HCT116 (cell line): ENCODE measurements at regions not wholly inside any gene's neighbourhood (a gene's known extent, or its start where the extent isn't known, plus 50 kb on each side); places are given as distances from the start of the nearest gene placed in this dataset.

Source experiments
- ATAC-seq: fragments of 200-7000 bp; cut with Tn5 transposase; 2 replicates; pipeline ENCODE4 v1.9.1; 2020; ENCODE audit warnings: mild to moderate bottlenecking, moderate library complexity
- BruUV-seq: library from RNA; stranded (reverse); fragments of 400-500 nt; replicated peaks from 2 replicates; lab custom pipeline; 2021; lab: Mats Ljungman, UMichigan
- CTCF ChIA-PET: fragments of 300-600 bp; sonication (Branson Sonifier 250); formaldehyde crosslinking; loops from one replicate; lab custom pipeline; 2021; ENCODE audit warnings: antibody characterized with exemption; lab: Charles Lee
- POLR2A ChIA-PET: fragments of 300-600, 350-600 bp; sonication (Branson Sonifier 250); formaldehyde crosslinking; loops from one replicate; lab custom pipeline; 2021; ENCODE audit warnings: antibody characterized with exemption; lab: Charles Lee
- RAD21 ChIA-PET, 2 experiments: fragments of 300-600 bp; sonication (Branson Sonifier 250); formaldehyde crosslinking; loops; one replicate each; lab custom pipeline; 2023; ENCODE audit warnings: low total read pairs in 2 of 2; ENCODE audit not compliant: uncharacterized antibody in 2 of 2, unreplicated experiment in 2 of 2, low non-redundant PET in 1 of 2; lab: Charles Lee
- DNase-seq: peaks from one replicate; pipeline ENCODE4 v3.0.0-alpha.2; 2010; ENCODE audit warnings: low read depth, low spot score
- H2AFZ ChIP-seq: fragments of 200-600 bp; shearing (Covaris generic), sonication (generic); 2 replicates; pipeline ENCODE4 v1.6.1; 2017; ENCODE audit warnings: low read depth, mixed run types, mixed read lengths, antibody characterized with exemption, low read length; ENCODE audit not compliant: poor library complexity, severe bottlenecking
- H3K27ac ChIP-seq: 2 replicates; pipeline ENCODE4 v1.5.1; 2012; ENCODE audit warnings: low read depth, low read length
- H3K27me3 ChIP-seq: fragments of 200-600 bp; sonication (generic); 2 replicates; pipeline ENCODE4 v1.6.1; 2016; ENCODE audit warnings: mixed run types, low read length, mixed read lengths; ENCODE audit not compliant: insufficient read depth
- H3K36me3 ChIP-seq, 2 experiments: fragments of 200-500 bp in 1 of 2; fragments of 200-600 bp in 1 of 2; sonication (Bioruptor generic) in 1 of 2; sonication (generic) in 1 of 2; 2 replicates each; pipeline versions ENCODE4 v1.5.1 to v1.6.1; 2014 to 2016; ENCODE audit warnings: low read length in 2 of 2, inconsistent platforms in 1 of 2, mixed read lengths in 1 of 2, mixed run types in 1 of 2; ENCODE audit not compliant: insufficient read depth in 2 of 2, control insufficient read depth in 1 of 2
- H3K4me1 ChIP-seq, 2 experiments: fragments of 200-600 bp in 1 of 2; sonication (generic) in 1 of 2; 2 replicates each; pipeline versions ENCODE4 v1.5.1 to v1.6.1; 2012 to 2017; ENCODE audit warnings: low read length in 2 of 2, inconsistent platforms in 1 of 2, mild to moderate bottlenecking in 1 of 2, mixed read lengths in 1 of 2, mixed run types in 1 of 2, moderate library complexity in 1 of 2; ENCODE audit not compliant: insufficient read depth in 2 of 2, control insufficient read depth in 1 of 2
- H3K4me2 ChIP-seq: fragments of 200-600 bp; sonication (generic); 2 replicates; pipeline ENCODE4 v1.6.1; 2017; ENCODE audit warnings: mixed run types, low read length, mixed read lengths
- H3K4me3 ChIP-seq, 2 experiments: fragments of 200-600 bp in 1 of 2; sonication (generic) in 1 of 2; replicated peaks in 1 of 2; 2 replicates each; pipeline ENCODE4 v1.5.1; 2011 to 2016; ENCODE audit warnings: low read length in 2 of 2, control low read depth in 1 of 2, low read depth in 1 of 2, mild to moderate bottlenecking in 1 of 2, mixed read lengths in 1 of 2, mixed run types in 1 of 2
- H3K79me2 ChIP-seq: fragments of 200-600 bp; sonication (generic); 2 replicates; pipeline ENCODE4 v1.6.1; 2017; ENCODE audit warnings: mild to moderate bottlenecking, mixed run types, low read length, moderate library complexity, mixed read lengths; ENCODE audit not compliant: insufficient read depth
- H3K9ac ChIP-seq: fragments of 200-600 bp; sonication (generic); 2 replicates; pipeline ENCODE4 v1.6.1; 2016; ENCODE audit warnings: low read length, mixed read lengths
- H3K9me2 ChIP-seq: fragments of 200-600 bp; sonication (generic), shearing (Covaris generic); 2 replicates; pipeline ENCODE4 v1.6.1; 2017; ENCODE audit warnings: mixed run types, mild to moderate bottlenecking, moderate library complexity; ENCODE audit not compliant: insufficient read depth
- H3K9me3 ChIP-seq, 2 experiments: fragments of 200-500 bp in 1 of 2; fragments of 200-600 bp in 1 of 2; sonication (Bioruptor generic) in 1 of 2; sonication (generic) in 1 of 2; 2 replicates each; pipeline ENCODE4 v1.6.1; 2014 to 2017; ENCODE audit warnings: low read length in 2 of 2, mixed read lengths in 2 of 2, inconsistent platforms in 1 of 2, low read depth in 1 of 2, mild to moderate bottlenecking in 1 of 2, mixed run types in 1 of 2, moderate library complexity in 1 of 2; ENCODE audit not compliant: control insufficient read depth in 1 of 2, insufficient read depth in 1 of 2
- H4K20me1 ChIP-seq: fragments of 200-600 bp; sonication (generic), shearing (Covaris generic); 2 replicates; pipeline ENCODE4 v1.6.1; 2017; ENCODE audit warnings: mixed run types, mild to moderate bottlenecking, moderate library complexity; ENCODE audit not compliant: insufficient read depth
- CBX3 ChIP-seq: IDR thresholded peaks from 2 replicates; pipeline ENCODE4 v1.6.1; 2012; ENCODE audit warnings: low read depth
- CTCF ChIP-seq, 3 experiments: fragments of 200-600 bp in 1 of 3; sonication (generic) in 1 of 3; IDR thresholded peaks in 2 of 3; conservative IDR thresholded peaks in 1 of 3; 2 replicates each; pipeline ENCODE4 v1.5.1; 2012 to 2017; ENCODE audit warnings: low read depth in 2 of 3, low read length in 2 of 3, antibody characterized with exemption in 1 of 3, borderline replicate concordance in 1 of 3, control low read depth in 1 of 3, mild to moderate bottlenecking in 1 of 3, mixed read lengths in 1 of 3, mixed run types in 1 of 3, moderate library complexity in 1 of 3; ENCODE audit not compliant: insufficient read depth in 1 of 3
- EGR1 ChIP-seq: IDR thresholded peaks from 2 replicates; pipeline ENCODE4 v1.6.1; 2012; ENCODE audit warnings: low read depth
- ELF1 ChIP-seq: IDR thresholded peaks from 2 replicates; pipeline ENCODE4 v1.6.1; 2012; ENCODE audit warnings: low read depth, borderline replicate concordance
- EZH2 ChIP-seq: fragments of 200-600 bp; sonication (generic); IDR thresholded peaks from 2 replicates; pipeline ENCODE4 v1.6.1; 2017; ENCODE audit warnings: antibody characterized with exemption, mixed run types
- FOSL1 ChIP-seq: IDR thresholded peaks from 2 replicates; pipeline ENCODE4 v1.6.1; 2012; ENCODE audit warnings: low read depth
- JUND ChIP-seq: IDR thresholded peaks from 2 replicates; pipeline ENCODE4 v1.6.1; 2012
- POLR2A ChIP-seq: IDR thresholded peaks from 2 replicates; pipeline ENCODE4 v1.7.0; 2011; ENCODE audit warnings: borderline replicate concordance; ENCODE audit not compliant: insufficient read depth, insufficient read length; ENCODE audit errors: extremely low read depth
- SP1 ChIP-seq: IDR thresholded peaks from 2 replicates; pipeline ENCODE4 v1.6.1; 2012; ENCODE audit warnings: low read depth
- YY1 ChIP-seq: IDR thresholded peaks from 2 replicates; pipeline ENCODE4 v1.6.1; 2011; ENCODE audit warnings: low read length, low read depth, moderate library complexity, mild to moderate bottlenecking; ENCODE audit not compliant: insufficient replicate concordance; ENCODE audit errors: extremely low read depth
- intact Hi-C: fragments of 100-400 bp; cut with micrococcal nuclease; formaldehyde crosslinking; loops from 2 replicates; pipeline ENCODE4 v1.10.0; 2022
- TF ChIP-seq, protein P1 (sequence below): IDR thresholded peaks from 2 replicates; pipeline ENCODE4 v1.6.1; 2012
- TF ChIP-seq, protein P2 (sequence below): IDR thresholded peaks from 2 replicates; pipeline ENCODE4 v1.6.1; 2012
- TF ChIP-seq, protein P3 (sequence below): IDR thresholded peaks from 2 replicates; pipeline ENCODE4 v1.6.1; 2011; ENCODE audit warnings: mild to moderate bottlenecking, low read length, moderate library complexity; ENCODE audit not compliant: insufficient replicate concordance; ENCODE audit errors: extremely low read depth

DNA sequence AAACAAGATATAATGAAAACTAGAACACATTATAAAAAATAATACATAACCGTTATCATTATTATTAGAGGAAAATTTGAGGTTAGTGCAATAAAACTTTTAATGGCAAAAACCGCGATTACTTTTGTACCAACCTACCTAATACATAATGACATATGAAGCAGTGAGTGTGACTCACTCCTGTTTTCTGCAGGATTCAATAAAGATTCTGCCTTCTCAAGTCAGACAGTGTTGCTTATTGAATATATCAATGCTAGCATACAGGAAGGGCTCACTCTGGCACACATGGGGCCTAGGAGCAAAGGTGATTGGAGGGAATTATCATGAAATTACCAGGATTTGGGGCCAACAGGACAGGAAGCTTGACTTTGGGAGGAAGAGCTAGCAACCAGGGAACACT lies 230.8 kb upstream of the CEP162 start:
- RAD21 ChIA-PET, result no interaction called here
- CTCF ChIA-PET, result no interaction called here
- no peaks in the 10 kb centered on the region for H4K20me1 ChIP-seq
- no peak overlapping the region for H3K27ac ChIP-seq
- no peak overlapping the region for H3K9ac ChIP-seq
- no peak overlapping the region for H3K4me3 ChIP-seq
- POLR2A ChIA-PET, result interaction anchor here (1.3 kb wide), 1 partner anchor 42 kb away, joined by 3 read pairs; no protein-coding TSS in a partner anchor
- BruUV-seq, result no TSS peak
- no peaks in the 10 kb centered on the region for H3K4me1 ChIP-seq
- no peak overlapping the region for H3K4me2 ChIP-seq
- no peaks in the 10 kb centered on the region for H3K36me3 ChIP-seq
- peaks cover 11% of the 10 kb centered on the region; the same call in 1 of the 2 replicates for H3K27me3 ChIP-seq
- no peaks in the 10 kb centered on the region for H3K9me3 ChIP-seq
- H3K79me2 ChIP-seq, result no peaks in the 10 kb centered on the region
- TF ChIP-seq CBX3, result no peak
- TF ChIP-seq, protein P1, sequence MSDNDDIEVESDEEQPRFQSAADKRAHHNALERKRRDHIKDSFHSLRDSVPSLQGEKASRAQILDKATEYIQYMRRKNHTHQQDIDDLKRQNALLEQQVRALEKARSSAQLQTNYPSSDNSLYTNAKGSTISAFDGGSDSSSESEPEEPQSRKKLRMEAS, result no peak
- TF ChIP-seq EGR1, result no peak
- TF ChIP-seq, protein P2, sequence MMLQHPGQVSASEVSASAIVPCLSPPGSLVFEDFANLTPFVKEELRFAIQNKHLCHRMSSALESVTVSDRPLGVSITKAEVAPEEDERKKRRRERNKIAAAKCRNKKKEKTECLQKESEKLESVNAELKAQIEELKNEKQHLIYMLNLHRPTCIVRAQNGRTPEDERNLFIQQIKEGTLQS, result no peak
- TF ChIP-seq EZH2, result no peak
- no peak for TF ChIP-seq SP1
- no peak overlapping the region for H2AFZ ChIP-seq
- ATAC-seq (no peak), DNase-seq (no peak)
- intact Hi-C loops, result no loop called here
- no peaks in the 10 kb centered on the region for H3K9me2 ChIP-seq

GRCh38 chr6:84457276-84457675 lies 229.8 kb upstream of the CEP162 start:
- Histone ChIP-seq H3K4me2 (no peak overlapping the region), H3K9me3 (no peaks in the 10 kb centered on the region), H3K9me2 (no peaks in the 10 kb centered on the region), H3K9ac (no peak overlapping the region), H3K36me3 (no peaks in the 10 kb centered on the region), H2AFZ (no peak overlapping the region), H4K20me1 (no peaks in the 10 kb centered on the region), H3K79me2 (no peaks in the 10 kb centered on the region), H3K27ac (no peak overlapping the region), H3K27me3 (peaks cover 11% of the 10 kb centered on the region; the same call in 1 of the 2 replicates), H3K4me3 (no peak overlapping the region), H3K4me1 (no peaks in the 10 kb centered on the region)
- no TSS peak for BruUV-seq
- ChIA-PET CTCF (no interaction called here), RAD21 (no interaction called here), POLR2A (interaction anchor here (1.3 kb wide), 1 partner anchor 43 kb away, joined by 3 read pairs; no protein-coding TSS in a partner anchor)
- intact Hi-C loops, result no loop called here
- ATAC-seq (no peak), DNase-seq (no peak)
- TF ChIP-seq, protein P2, result no peak
- TF ChIP-seq FOSL1, result no peak
- TF ChIP-seq CTCF (IDR thresholded peaks at IDR 0.05 in 2 of 3, conservative IDR thresholded peaks at IDR 0.05 in 1 of 3; ENCODE audit: borderline replicate concordance in 1 of 3, insufficient read depth in 1 of 3, low read depth in 2 of 3, low read length in 2 of 3), result no peak
- TF ChIP-seq JUND, result no peak
- TF ChIP-seq EZH2, result no peak
- TF ChIP-seq SP1, result no peak
- TF ChIP-seq POLR2A, result no peak
- TF ChIP-seq YY1, result no peak
- TF ChIP-seq, protein P3, sequence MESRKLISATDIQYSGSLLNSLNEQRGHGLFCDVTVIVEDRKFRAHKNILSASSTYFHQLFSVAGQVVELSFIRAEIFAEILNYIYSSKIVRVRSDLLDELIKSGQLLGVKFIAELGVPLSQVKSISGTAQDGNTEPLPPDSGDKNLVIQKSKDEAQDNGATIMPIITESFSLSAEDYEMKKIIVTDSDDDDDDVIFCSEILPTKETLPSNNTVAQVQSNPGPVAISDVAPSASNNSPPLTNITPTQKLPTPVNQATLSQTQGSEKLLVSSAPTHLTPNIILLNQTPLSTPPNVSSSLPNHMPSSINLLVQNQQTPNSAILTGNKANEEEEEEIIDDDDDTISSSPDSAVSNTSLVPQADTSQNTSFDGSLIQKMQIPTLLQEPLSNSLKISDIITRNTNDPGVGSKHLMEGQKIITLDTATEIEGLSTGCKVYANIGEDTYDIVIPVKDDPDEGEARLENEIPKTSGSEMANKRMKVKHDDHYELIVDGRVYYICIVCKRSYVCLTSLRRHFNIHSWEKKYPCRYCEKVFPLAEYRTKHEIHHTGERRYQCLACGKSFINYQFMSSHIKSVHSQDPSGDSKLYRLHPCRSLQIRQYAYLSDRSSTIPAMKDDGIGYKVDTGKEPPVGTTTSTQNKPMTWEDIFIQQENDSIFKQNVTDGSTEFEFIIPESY, result no peak
- TF ChIP-seq ELF1, result no peak
- TF ChIP-seq, all 23 proteins: peak for 0
